Lower leg skin (tissue), 4 donors: ENCODE measurements at regions not wholly inside any gene's neighbourhood (a gene's known extent, or its start where the extent isn't known, plus 50 kb on each side); places are given as distances from the start of the nearest gene placed in this dataset.

Experiments used
- DNase-seq, 2 donors: peaks; one replicate each; pipeline ENCODE4 v3.0.0-alpha.2; 2019; ENCODE audit warnings: low spot score in 2 of 2
- H3K4me3 ChIP-seq: fragments of 200-600 bp; sonication (generic); 2 replicates; pipeline ENCODE4 v1.5.1; 2017; ENCODE audit warnings: mild to moderate bottlenecking, low read depth; ENCODE audit not compliant: poor library complexity, severe bottlenecking
- CTCF ChIP-seq, 3 donors: fragments of 450-650 bp; IDR thresholded peaks; one replicate each; pipeline ENCODE4 v1.5.1; 2016; ENCODE audit warnings: antibody characterized with exemption in 3 of 3, mild to moderate bottlenecking in 3 of 3, moderate library complexity in 2 of 3
- POLR2A ChIP-seq, 2 donors: fragments of 450-650 bp; IDR thresholded peaks; one replicate each; pipeline ENCODE4 v1.6.1; 2016 to 2017; ENCODE audit warnings: antibody characterized with exemption in 2 of 2, mild to moderate bottlenecking in 1 of 2, moderate library complexity in 1 of 2
- WGBS, 2 donors: methylation state at CpG; one replicate each; pipeline ENCODE4 v1.1.5; 2018; 5-methylcytosine and 5-hydroxymethylcytosine counted together
- intact Hi-C: fragments of 100-400 bp; cut with DNase I; formaldehyde crosslinking; loops from one replicate; pipeline ENCODE4 v1.15.0; 2023; ENCODE audit warnings: low total_unique reads

DNA sequence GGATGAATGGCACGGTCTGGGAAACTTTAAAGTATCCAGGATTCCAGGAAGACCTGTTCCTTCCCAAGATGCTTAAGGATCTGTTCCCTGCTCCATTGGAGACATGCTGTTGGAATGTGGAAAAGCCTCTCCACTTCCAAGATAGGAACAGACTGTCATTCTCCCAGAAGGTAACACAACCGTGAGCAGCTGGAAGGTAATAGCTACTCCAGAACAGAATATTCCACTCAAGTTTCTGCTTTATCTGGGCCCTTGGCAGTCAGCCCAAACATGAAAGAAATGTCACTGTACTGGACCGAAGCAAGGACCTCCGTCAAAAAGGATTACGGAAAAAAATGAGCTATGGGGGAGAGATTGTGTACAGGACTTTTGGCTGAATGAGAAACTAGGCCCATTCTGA, 420.9 kb upstream of the NBEA start:
- DNase-seq = no peak
- intact Hi-C loops = no loop called here

DNA sequence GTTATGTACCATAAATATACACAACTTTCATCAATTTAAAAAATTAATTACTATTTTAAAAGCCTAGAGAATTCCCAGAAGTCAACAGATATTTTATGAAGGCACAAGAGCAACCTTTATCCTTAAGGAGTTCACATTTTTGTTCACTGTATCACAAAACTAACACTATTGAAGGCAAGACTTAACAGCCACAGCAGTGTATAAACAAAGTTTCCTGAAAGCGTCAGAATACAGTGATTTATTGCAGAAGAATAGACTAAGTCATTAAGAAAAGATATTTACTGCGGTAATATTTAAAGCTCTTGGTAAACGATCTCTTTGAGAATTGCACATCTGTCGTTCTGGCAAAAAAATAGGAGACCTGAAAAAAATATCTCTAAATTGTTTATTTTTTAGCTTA, 419.3 kb upstream of the NBEA start:
- intact Hi-C loops = no loop called here
- 41 to 43% methylated on average over 4 of the region's 4 CpGs for WGBS, 2 donors
- DNase-seq = no peak
- no peak overlapping the region for H3K4me3 ChIP-seq
- TF ChIP-seq POLR2A (IDR thresholded peaks at IDR 0.05) = no peak
- no peak for TF ChIP-seq CTCF (IDR thresholded peaks at IDR 0.05)

More for the DNA sequence above, 420.9 kb upstream of the NBEA start:
- WGBS, 2 donors = 90 to 92% methylated on average over 5 of the region's 5 CpGs
- TF ChIP-seq CTCF (IDR thresholded peaks at IDR 0.05) (no peak), POLR2A (IDR thresholded peaks at IDR 0.05) (no peak)
- H3K4me3 ChIP-seq = no peak overlapping the region

DNA sequence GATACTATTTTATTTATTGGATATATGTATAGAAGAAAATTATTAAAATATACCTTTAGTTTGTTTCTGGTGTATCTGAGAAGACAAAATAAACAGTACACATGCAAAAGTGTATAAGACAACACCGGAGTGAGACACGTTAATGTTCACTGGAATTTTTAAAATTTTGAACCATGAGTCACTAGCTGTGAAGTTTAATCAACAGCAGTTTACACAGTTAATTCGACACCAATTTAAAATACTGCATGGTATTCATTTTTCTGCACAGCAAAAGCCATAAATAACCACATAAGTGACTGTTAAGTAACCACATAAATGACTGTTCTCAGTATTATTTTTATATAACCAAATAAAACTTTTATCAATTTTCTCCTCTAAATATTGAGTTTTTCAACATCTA, 418.7 kb upstream of the NBEA start:
- DNase-seq = no peak
- intact Hi-C loops = no loop called here
- H3K4me3 ChIP-seq = no peak overlapping the region
- WGBS, 2 donors = 32 to 39% methylated on average over 3 of the region's 3 CpGs
- TF ChIP-seq POLR2A (IDR thresholded peaks at IDR 0.05) (no peak), CTCF (IDR thresholded peaks at IDR 0.05) (no peak)

GRCh38 chr13:34533941-34534340, 408.1 kb upstream of the NBEA start:
- no peak for DNase-seq
- WGBS, 2 donors = 67 to 74% methylated on average over 2 of the region's 2 CpGs
- H3K4me3 ChIP-seq = no peak overlapping the region
- TF ChIP-seq CTCF (IDR thresholded peaks at IDR 0.05) (no peak), POLR2A (IDR thresholded peaks at IDR 0.05) (no peak)
- intact Hi-C loops = no loop called here

GRCh38 chr13:34542321-34542720, 399.7 kb upstream of the NBEA start:
- 45 to 57% methylated on average over 4 of the region's 4 CpGs for WGBS, 2 donors
- H3K4me3 ChIP-seq = no peak overlapping the region
- DNase-seq = no peak
- intact Hi-C loops = no loop called here
- TF ChIP-seq POLR2A (IDR thresholded peaks at IDR 0.05) = no peak

DNA sequence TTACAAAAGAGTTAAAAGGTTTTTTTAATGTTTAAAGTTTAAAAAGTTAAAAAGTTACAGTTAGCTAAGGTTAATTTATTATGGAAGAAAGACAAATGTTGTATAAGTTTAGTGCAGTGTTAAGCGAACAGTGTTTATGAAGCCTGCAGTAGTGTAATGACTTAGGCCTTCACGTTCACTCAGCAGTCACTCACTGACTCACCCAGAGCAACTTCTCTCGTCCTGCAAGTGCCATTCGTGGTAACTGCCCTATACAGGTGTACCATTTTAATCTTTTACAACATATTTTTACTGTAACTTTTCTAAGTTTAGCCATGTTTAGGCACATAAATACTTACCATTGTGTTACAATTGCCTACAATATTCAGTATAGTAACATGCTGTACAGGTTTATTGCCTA, 398.2 kb upstream of the NBEA start:
- intact Hi-C loops = no loop called here
- WGBS, 2 donors = 90 to 92% methylated on average over 4 of the region's 4 CpGs
- no peak for TF ChIP-seq POLR2A (IDR thresholded peaks at IDR 0.05)
- no peak for TF ChIP-seq CTCF (IDR thresholded peaks at IDR 0.05)
- DNase-seq = no peak
- no peak overlapping the region for H3K4me3 ChIP-seq
